ENCODE measurements at regions not wholly inside any gene's neighbourhood (a gene's known extent, or its start where the extent isn't known, plus 50 kb on each side); places are given as distances from the start of the nearest gene placed in this dataset.

DNA sequence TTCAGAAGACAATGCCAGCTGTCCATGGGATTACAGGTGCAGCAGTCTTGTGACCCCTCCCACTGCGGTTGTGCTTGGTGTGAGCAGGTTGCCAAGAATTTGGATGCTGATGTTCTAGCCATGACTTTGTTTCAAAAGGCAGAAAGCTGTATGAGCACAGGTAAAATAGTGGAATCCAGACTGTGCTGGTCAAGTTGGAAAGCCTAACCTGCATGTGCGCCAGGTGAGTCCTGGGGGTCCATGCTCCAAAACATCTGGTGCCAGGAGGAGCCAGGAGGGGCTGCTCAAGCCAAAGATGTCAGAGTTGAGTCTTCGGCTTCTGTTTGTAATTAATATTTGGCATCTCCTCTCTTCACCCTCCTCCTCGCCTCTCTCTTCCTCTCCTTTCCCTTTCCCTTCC, 330.1 kb downstream of the MYCN start:
- DNase-seq = no peak

DNA sequence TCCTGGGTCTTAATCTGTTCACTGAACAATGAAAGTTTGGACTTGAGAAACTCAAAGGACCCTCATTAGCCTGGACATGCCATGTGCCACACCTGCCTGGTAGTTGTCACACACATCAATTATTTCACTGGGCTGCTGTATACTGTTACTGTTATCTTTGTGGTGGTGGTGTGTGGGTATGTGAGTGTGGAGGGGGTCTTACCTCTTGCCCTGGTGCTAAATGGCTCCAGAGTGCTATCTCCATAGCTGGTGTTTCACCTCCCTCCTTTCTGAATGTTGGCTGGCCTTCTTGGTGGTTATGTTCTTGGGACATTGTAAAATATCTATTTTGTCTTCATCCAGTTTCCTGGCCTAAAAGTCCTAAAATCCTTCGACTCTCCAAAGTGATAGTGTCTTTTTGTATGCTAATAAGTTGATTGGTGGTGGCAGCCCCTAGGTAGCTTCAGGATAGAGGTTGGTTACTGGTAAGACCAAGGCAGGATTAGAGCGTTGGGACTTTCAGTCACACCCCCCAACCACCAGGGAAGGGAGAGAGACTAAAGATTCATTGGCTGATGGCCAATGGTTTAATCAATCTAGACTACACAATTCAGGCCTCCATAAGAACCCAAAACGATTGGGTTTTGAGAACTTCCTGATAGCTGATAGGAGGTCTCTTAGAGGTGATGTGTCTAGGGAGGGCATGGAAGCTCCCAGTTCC, 328.1 kb downstream of the MYCN start:
- no peak for DNase-seq

DNA sequence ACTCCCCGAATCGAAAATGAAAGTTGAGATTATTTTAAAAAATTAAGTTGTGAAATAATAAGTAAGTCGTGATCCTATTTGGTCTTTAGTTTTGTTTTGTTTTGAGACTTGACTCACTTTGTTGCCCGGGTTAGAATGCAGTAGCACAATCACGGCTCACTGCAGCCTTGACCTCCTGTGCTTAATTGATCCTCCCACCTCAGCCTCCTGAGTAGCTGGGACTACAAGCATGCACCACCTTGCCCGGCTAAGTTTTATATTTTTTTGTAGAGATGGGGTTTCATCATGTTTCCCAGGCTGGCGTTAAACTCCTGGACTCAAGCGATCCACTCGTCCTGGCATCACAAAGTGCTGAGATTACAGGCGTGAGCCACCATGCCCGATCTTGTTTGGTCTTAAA, 326.2 kb downstream of the MYCN start:
- no peak for DNase-seq

DNA sequence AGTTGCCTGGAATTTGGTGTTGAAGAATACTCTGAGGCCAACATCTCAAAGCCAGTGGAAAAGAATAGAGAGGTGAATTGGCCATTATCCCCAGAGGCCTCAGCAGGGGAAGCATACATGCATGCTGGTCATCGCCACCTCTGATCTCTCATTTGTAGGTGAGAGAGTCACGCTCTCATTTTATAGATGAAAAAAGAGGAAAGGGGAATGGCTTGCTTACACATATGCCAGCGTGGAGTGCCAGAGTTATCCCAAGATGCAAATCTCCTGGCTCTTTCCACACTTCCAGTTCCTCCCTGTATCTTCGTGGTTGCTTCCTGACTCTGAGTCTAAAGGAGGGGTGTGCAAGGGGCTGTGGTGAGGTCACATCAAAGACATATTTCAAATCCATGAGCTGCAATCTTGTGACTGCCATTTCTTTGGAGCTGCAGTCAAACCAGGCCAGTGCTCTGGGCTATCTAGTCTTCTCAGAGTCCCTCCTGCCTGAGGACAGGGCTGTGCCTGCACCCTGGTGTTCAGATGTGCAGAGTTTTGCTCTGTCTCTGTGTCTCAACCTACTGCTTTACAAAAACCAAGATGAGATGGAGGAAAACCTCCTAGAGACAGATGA, 324.7 kb downstream of the MYCN start:
- DNase-seq = no peak

DNA sequence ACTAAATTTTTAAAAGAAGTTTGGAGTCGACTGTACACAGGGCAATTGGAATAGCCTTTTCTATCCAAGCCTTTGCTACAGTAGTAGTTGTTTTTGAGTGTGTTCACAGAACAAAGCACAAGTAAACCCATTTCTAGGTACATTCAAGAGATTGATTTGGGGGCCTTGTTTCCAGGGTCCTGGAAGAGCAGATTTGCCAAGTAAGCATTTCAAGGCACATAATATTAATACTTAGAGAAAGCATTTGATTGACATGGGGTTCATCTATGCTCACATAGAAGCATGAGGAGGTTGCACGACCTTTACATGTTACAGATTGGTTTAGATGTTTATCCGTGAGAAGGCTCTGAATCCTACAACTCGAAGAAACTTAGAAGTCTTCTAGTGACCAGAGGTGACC, 324.1 kb downstream of the MYCN start:
- DNase-seq = no peak

DNA sequence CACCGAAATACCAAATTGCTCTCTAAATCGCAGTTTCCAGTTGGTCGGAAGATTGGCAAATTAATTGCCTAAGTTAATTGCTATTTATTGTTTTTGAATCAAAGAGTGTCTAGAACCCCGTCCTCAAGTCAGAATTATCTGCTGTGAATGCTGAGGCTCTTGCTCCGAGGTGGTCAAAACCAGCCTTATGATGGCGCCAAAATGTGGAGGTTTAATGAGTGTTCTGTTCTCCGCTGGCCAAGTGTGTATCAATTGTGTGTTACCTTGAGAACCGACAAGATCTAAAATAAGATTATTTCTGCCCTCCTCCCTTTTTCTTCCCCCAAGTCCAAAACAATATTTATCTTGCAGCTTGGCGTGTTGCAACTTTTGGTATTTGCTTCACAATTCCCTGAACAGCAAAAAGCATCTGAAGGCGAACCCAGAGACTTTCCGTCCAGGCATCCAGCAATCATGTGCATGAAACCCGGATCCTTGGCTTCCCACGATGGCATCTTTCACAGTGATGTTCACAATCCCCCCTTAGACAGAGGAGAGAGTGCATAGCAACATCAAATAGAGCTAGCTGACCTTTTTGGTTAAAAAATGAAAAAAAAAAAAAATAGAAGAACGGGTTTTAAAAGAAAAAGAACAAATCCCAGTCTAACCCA, 323.0 kb downstream of the MYCN start:
- no peak for DNase-seq

DNA sequence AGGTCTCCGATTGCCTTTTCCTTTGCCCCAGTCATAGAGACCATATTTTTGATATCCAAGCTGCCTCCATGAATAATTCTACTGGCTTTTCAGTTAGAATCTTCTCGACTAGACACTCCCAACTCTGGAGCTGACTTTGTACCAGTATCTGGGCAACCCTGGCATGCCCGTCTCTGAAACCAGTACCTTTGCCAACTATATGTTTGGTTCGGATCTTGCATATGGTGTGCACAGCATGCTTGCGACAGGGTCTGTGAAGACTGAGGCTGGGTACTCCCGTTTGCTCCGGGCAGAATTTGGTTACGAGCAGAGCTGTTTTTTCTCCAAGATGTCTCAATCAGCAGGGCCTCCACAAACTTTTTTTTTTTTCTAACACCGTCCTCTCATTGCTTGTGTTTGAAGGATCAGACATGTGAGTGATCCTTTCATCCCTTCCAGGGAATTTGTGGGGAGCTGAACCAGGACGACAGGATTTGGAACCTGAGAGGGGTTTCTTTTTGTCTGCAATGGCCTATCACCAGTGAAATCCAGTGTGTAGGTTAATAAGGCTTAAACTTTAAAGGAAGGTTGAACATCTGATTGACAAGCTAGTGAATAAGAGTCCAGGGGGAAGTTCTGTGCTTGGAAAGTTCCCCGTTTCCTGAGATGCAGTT, 322.3 kb downstream of the MYCN start:
- DNase-seq = no peak

DNA sequence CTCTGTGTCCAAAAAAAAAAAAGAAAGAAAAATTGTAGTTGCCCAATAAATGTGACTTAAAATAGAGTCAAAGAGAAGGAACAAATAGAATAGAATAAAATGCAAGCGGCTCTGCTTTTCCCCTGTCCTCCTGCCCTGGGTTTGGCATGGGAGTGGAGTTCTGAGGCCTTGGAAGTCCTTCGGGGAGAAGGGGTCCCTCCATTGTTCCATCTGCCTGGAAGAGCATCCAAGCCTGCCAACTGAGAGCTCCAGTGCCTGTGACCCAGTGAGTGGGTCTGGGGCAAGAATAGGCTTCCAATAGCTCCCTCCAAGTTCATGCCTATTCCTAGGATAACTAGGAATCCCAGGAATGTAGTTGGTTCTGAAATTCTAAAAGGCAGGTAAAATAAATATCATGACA, 321.4 kb downstream of the MYCN start:
- DNase-seq = no peak

DNA sequence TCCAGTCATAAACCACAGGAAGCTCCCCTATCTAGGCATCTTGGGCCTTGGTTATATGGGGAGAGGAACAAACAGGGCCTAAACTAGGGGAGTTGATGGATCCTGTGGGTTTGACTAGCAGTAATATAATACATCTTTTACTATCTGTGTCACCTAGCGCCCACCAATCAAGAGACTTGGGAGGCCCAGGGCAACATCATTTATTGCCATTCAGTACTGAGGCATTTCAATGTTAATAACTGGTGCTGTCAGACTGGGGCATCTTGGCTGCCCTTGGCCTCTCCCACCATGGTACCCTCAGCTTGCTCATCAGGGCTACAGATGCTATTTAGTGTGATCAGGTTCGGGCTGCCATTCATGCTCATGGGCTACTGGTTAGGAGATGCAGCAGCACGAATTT, 320.7 kb downstream of the MYCN start:
- no peak for DNase-seq

DNA sequence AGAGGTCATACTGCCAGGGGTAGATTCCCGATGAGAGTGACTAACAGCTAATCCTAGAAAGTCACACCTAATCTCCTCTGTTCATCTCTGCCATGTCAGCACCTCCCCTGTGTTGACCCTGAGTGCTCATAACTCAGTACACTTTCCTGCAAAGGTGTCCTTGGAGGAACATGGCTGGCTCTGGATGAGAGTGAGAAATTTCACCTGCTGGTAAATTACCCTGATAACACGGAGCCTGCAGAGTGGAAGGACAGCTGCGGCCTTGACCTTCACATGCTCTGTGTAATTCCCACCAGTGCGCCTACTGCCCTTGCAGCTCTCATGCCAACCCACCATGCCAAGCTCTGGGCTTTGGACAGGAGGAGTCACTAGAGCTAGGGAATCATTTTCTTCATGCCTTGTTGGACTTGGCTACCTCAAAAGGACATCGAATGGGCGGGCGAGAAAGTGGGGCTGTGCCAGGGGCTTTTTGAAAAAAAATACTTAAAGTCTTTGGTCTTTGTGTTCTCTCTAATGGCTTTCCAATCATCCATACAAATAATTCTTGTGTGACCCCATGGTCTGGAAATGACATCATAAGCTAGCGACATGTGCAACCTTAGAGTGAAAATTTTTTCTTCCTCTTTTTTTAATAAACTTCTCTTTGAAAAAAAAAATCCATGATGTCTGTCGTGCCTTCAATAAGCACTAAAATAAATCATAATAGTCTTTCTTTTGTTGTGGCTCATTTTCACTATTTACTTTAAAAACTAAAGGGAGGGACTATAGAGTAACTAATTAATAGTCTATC, 319.9 kb downstream of the MYCN start:
- no peak for DNase-seq

DNA sequence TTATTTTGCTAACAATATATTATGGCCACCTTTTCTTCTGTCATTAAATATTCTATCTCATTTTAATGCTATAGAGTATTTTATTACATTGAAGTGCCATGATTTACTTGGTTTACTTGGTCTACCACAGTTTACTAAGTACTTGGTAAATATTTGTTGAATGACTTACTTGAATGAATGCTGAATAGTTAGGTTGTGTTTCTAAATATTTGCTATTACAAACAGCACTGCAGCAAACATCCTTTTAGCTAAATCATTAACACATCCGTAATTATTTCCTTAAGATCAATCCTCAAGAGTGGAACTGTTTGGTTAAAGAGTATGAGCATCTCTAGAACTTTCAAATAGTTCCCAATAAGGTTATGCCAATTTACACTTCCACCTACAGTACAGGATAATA, 318.7 kb downstream of the MYCN start:
- DNase-seq = no peak

DNA sequence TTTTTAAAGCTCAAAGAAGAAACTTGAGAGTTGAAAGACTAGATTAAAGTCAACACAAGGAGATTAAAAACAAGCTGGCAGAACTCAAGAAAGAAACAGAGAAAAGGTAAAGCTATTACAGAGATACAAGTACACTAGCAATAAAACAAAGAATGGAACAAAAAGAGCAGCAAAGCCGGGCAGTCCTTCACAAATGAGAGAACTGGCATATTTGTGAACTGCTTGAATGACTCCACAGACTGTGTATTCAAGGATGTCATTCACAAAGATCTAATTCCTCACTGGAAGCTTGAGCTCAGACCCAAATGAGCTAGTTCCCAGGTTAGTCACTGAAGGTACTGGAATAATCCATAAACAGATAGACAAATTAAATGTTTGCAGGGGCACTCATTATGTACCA, 318.0 kb downstream of the MYCN start:
- no peak for DNase-seq

DNA sequence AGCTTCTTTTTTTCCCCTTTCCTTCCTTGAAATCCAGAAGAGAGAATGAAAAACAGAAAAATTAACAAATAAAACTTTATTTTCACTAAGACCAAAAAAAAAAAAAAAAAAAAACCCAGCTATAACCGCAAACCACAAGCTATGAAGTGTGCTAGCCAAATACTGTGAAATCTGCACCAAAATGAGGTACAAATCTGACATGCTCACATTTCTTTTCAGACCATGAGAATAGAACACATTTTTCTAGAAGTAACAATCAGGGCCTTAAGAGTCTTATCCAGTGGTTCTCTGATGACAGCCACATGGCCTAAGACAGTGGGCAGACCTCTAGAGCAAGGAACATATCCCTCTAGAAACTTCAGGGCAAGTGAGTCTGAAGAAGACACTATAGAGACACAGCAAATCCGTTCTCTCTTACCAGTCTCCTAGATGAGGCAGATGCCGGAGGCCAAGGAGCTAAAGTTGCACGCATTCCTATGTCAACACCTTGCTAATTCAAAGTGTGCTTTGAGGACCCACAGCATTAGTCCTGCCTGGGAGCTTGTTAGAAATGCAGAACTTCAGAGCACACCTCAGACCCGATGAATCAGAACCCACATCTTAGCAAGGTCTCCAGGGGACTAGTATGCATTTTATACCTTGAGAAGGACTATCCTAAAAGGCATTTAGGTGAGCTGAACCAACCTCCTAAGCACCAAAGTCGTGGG, 317.1 kb downstream of the MYCN start:
- no peak for DNase-seq

DNA sequence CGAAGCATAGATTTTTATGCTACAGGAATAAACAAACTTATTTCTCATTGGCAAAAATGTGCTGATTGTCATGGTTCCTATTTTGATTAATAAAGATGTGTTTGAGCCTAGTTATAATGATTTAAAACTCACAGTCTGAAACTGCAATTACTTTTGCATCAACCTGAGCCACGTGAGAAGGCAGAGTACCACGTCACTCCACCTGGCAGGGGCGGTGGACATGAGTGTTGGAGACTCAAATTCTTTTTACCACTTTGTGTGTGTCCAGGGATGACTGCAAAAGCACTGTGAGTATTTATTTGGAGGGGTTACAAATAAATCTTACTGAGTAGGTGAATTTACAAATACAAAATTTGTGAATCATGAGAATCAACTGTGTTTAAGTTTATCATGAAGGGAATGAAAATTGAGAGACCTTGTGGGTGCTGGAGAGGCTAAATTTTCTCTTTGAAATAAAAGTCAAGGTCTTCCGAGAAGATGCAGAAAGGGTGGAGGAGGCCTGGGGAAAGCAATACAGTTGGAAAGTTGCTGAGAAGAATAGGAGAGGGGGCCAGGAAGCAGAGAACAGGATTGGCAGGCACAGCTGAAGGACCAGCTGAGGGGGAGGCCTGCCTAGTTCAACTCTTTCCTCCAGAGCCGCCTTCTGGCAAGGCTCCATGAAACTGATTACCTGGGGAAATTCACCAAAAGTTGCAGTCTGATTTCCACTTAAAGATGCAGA, 316.4 kb downstream of the MYCN start:
- DNase-seq = no peak

DNA sequence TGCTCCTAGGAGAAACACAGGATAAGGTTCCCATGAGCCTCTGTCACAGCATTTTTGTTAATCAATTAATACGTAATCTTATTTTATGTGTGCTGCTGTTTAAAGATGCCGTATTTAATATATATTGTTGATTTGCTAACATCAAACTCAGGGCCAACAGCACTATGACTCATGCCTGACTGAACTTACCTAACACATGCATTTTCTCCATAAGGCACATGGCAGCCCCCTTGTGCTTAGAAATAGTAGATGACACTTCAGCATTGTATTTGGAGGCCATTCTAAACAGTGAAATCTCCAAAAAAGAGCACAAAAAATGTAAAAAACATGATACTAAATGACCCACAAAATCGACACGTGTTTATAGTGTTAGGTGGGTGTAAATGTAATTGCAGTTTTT, 314.8 kb downstream of the MYCN start:
- no peak for DNase-seq

DNA sequence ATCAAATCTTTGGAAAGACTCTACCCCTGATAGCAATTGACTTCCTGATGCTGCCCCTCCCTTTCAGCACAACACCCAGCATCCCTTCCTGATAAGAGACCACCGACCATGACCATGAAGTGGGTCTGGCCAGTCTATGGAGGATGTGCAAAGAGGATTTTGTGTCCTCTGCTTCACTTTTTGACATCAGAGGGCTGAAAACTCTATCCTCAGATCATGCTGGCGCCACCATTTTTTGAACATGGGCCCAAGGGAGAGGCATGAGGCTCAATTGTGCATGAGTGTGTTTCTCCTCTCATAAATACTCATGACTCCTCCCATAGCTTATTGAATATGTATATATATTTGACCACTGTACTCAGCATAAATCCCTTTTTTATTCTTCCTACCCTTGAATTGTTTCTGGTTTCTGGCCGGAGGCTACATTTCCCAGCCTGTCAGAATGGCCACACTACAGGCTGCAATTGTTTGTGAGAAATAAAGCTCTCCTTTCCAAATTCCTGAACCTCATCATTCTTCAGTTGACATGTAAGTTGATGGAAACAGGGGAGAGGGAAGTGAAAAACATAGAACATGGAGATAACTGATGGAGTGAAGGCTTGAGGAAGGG, 314.1 kb downstream of the MYCN start:
- no peak for DNase-seq

DNA sequence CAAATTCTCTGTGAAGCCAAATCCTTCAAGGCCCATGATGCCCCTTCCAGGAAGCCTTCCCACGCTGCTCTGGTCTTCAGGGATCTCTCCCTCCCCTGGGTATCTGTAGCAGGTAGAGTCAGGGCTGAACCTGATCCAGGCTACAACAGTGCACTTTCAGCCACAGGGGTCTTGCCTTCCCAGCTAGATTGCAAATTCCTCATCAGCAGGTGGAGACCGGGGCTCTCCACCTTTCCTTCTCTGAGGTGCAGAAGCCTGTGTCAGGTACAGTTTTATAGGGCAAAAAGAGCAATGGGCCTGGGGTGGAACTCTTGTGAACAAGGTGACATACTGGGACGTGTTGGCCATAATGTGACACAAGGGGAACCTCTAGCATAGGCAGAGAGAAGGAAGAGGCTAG, 312.9 kb downstream of the MYCN start:
- DNase-seq = no peak

DNA sequence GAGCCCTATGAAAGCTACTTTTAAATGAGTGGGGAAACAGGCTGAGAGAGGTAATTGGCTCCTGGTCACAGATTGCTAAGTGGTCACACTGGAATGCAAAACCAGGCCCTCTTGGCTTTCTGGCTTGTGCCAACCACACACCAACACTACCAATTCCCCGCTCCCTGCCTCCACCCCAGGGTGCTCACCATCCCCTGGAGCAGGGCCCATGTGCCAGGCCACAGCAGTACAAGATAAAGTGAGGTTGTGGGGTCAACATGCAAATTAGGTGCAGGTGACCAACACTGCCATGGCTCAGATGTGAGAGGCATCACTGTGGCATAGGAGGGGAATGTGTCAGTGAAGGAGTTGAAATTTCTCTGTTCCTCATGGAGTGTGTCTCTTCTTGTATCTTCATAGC, 312.5 kb downstream of the MYCN start:
- DNase-seq = no peak

DNA sequence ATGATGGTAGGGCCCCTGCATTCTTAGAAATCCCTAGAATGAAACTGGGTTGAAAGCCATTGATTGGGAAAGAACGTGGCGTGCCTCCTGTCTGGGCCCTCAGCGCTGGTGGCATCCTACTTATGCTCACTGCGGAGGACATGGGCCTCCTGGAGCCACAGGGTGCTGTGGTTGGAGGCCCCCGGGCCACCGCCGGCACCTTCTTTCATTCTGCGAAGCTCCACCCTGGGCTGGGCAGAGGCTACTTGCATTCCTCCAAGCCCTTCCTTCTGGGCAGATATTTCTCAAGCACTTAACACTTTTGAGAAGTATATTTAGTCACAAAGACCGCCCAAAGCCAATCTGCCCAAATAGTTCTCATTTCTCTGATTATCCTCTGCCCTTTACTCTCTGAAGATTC, 311.9 kb downstream of the MYCN start:
- DNase-seq = no peak

DNA sequence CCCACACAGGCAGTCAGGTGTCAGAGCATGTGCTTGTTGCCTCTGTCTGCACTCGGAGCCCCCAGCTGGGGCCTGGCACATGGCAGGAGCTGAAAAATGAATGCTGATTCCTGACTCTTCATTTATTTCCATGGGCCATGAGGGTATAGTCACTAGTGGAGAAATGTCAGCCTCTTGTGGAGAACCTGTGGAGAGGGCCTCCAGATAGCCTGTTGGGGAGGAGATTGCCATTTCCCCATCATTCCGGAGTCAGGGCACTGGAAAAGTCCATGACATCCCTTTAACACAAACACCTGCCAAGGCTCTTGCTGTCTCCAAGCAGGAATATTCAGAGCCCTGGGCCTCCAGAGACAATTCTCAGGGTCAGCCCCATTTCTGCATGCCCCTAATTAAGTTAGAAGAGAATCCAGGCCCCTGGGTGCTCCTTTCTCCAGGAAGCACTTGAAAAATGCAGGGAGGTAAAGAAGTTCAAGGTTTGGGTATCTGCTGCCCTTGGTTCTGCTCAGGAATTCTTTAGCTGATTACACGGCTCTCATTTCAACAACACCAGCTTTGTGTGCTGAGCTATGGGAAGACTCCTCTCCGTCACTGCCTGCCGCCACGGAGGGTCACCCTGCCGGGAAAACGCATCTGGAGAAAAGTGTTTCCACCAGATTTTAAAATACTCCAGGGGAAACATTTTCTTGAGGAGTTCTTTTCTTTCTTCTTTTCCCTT, 311.3 kb downstream of the MYCN start:
- DNase-seq = no peak

DNA sequence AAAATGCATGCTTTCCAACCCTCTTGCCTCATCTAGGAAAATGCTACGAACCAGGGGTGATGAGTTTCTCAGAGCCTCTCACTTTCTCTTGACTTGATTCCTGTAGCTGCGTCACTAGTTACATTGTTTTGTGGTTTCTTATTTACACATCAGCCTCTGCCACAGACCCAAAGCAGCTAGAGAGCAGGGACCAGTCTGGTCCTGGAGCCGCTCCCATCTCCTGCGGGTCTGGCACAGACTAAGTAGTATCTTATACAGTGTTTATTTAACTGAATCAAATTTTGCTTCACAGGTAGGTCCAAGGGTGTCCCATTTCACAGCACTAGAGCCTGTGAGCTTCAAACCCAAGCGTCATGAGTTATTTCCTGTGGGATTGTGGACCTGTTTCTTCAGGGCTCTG, 310.5 kb downstream of the MYCN start:
- no peak for DNase-seq
